Activated CD4-positive, alpha-beta T cell treated with anti-CD3 and anti-CD28 coated beads, Interleukin-2, amount 50 U/mL, for 1 hour (primary cell): ENCODE measurements at regions not wholly inside any gene's neighbourhood (a gene's known extent, or its start where the extent isn't known, plus 50 kb on each side); places are given as distances from the start of the nearest gene placed in this dataset.

Source experiments
- DNase-seq: peaks from one replicate; pipeline ENCODE4 v3.0.0-alpha.2; 2020

DNA sequence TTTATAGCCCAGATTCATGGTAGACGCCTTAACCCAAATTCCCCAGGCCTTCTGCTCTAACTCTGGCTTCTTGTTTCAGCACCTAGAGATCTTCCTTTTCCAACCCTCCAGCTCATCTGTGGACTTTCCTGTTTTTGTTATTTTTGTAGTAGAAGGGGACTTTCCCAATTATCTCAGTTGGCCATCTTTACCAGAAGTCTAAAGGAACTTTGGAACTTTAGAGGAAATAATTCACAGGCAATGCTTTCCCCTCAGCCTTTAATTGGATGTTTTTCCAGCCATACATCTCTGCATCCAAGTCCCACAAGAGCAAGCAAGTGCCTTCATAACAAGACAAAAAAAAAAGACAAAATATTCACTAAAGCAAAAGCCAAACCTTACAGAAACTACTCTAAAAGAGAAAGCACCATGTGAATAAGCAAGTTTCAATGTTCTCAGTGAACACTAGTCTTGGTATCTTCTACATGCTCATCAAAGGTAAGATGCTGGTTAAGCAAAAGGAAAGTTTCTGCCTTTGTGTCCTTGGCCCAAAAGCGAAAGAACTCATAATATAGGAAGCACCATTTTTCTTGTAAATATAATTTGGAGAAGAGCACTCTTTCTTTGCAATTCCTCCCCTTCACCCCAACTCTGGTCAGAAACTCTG, 377.3 kb downstream of the SETD4 start:
- DNase-seq: no peak

DNA sequence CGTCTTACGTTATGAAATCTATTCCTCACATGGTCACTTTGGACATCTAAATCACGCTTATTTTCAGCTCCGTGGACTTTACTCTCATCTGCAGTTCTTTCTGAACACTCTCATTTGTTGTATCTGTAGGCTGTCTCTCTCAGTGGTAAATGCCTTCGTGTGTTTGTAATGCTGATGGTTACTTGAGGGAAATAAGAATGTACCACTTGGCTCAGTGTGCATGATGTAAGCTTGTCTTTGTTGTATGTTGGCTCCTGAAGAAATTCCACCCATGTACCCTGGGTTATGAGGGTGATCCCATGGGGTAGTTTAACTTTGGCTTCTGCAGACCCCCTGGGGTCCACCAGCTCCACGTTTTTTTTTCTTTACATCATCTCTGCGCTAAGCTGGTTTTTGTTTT, 378.4 kb downstream of the SETD4 start:
- no peak for DNase-seq

DNA sequence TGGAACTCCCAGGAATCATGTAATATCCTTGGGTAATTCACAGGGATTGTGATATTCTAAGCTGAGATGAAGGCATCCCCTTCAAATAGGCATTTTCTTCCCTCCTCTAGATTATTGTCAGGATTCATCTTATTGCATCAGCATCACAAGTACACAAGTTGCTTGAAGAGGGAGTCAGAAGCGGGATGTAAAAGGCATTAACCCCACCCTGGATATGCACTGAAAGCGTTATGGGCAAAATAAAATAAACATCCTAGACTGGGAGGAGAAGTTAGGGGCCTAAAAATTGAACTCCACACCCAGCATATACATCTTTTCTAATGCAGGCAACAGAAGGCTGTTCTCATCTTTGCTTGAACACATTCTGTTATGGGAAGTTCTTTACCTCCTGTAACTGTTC, 381.2 kb downstream of the SETD4 start:
- DNase-seq: no peak

DNA sequence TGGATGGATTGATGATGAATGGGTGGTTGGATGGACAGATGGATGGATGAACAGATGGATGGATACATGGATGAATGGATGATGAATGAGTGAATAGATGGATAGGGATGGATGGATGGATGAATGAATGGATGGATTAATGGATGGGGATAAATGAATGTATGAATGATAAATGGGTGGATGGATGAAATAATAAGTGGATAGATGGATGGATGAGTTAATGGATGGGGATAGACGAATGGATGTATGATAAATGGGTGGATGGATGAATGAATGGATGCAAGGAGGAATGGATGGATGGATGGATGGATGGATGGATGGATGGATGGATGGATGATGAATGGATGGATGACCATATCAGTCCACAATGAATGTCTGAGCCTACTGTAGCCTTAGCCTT, 381.9 kb downstream of the SETD4 start:
- DNase-seq: no peak

DNA sequence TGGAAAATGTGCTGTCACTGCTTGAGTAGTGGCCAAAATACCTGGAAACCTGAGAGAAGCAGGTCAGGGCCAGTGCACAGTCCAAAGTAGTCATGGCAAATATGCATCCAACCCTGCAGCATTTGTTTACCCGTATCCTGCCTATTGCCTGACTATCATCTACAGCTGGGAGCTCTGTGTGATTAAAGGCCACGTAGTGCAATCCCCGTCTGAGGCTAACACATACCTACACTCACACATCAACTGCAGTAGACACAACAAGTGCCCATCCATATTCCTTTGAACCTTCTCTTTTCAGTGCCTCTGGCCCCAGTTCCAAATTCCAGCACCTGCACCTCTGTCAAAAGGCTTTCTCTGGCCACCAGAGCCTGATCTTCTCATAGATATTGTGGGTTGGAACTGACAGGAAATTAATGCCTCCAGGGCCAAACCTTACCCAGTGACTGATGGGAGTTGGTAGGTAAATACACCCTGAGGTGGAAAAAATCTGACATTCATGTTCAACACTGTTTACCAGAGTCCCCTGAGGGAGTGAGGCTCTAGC, 383.0 kb downstream of the SETD4 start:
- DNase-seq: no peak

DNA sequence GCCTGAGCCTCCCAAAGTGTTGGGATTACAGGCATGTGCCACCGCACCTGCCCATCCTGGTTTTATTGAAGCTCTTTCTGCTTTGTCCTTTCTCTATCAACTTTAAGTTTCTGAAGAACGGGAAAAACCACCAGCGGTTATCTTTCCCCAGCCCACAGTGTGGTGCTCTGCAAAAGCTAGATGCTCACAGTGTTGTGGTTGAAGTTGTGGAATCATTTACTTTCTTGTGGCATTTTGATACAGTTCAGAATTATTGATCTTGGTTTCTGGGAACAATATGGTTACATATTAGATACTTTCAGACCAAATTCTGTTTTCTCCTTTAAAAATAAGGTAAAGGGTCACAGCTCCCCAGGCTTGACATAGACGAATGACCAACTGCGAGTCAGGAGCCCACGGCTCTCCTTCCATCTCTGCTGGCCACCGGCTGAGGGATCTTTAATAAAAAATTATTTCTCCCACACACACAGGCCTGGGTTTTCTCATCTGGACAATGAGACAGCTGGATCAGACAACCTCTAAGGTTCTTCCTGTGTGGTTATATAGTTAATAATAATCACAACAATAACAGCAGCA, 385.3 kb downstream of the SETD4 start:
- no peak for DNase-seq

DNA sequence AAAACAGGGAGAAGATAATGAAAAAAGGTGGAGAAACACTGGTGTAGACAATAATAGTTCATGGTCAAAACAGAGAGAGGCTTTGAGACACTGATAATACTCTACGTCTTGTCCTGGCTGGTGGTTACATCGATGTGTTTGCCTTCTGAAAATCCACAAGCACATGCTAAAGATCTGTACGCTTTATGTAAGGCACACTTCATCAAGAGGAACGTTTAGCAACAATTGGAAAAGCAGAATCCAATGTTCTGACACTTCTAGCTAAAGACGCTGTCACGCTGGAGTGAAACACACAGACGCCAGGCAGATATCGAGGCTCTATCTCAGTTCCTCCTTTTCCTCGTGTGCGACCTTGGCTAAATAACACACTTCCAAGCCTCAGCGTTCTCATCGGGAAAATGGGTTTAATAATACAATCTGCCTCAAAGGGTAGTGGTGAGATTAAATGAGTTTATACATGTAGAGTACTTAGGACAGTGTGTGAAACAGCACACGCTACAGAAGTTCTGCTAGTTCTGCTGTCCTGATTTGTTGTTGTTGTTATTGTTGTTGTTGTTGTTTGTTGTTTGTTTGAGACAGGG, 386.1 kb downstream of the SETD4 start:
- no peak for DNase-seq

DNA sequence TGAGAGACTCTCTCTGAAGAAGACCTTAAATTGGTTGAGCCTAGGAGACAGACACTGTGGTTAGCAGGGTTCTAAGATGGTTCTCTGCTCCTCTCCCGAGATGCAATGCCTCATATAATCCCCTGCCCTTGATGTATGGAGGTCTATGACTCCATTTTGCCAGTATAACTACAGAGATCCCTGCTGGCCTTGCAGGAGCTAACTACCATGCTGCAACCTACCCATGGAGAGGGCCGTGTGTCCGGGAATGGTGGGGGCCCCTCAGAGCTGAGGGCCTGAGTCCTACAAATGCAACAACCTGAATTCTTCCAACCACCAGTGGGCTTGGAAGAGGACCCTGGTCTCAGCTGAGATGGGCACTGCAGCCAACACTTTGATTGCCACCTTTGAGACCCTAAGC, 388.0 kb downstream of the SETD4 start:
- no peak for DNase-seq

DNA sequence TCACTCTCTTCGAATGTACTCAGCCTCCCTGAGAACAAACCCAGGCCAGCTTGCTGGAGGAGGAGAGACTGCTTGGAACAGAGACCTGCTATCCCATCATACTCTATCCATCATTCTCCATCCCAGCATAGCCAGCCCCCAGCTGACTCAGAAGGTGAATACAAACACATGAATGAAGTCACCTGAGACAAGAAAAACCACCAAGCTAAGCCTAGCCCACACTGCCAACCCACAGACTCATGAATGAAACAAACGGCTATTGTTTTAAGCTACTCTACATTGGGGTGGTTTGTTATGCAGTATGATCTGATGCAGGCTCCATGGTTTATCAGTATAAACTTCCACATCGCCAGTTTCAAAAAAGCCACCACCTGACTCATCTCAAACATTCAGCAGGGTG, 395.6 kb downstream of the SETD4 start:
- no peak for DNase-seq

DNA sequence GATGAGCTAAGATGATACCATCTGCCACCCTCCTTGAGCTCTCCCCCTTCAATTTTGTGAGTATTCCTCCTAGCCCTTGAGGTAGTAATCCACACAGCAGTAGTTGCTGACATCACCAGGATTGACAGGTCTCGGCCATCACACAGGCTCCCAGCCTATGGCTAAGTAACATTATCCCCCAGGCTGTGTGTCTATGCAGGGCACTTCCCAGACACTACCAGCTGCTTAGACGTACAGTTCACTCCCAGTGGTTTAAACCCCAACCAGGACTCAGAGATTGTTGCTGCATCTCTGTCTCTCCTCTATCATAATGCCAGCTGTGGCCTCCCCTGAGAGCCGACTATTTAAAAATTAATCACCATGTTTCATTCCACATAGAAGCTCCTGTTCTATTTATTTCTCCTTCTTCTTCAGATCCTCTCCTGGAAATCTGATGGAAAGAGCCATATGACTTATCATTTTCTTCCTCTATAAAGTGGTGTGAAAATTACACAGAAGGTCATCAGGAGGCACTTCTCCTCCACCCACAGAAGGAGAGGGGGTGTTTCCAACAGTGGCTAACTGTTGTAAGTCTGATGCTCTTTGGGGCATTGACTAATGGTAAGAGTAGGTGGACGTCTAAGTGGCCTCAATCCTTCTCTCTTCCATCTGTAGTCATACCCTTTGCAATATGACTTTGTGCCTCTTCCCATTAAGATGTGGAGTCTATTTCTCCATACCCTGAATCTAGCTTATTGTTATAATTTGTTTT, 396.3 kb downstream of the SETD4 start:
- DNase-seq: no peak

DNA sequence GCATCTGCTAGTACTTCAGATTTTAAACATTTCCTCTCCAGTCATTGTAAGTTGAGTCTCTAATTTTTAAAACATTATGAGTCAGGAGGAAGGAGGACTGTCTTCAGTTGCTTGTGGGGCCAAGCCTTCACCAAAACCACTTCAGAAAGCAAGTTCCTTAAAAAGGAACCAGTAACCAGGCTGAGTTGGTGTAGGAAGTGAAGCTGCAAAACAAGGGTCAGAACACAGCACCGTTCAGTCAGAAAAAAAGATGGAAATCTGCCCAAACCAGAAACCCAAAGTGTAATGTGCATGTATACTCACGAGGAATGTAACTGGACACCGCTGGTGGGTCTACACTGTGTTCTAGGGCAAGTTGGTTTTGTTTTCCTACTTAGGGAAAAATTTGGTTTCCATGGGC, 402.1 kb downstream of the SETD4 start:
- DNase-seq: no peak

DNA sequence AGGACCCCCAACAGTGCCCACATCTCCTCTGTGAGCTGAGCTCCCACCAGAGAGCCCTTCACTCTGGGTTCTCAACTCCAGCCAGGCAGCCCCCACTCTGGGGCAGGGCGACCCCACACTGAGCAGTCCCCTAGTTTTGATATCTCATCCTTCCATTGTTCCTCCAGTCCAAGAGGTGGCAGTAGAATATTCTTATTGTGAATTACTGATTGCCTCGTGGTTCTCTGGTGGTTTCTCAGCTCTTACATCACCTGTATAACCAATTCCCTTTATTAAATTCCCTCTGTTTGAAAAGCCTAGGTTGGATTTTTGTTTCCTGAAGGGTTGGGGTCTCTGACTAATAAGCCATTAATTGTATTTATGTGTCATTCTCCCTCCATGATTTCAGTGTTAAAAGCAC, 407.5 kb downstream of the SETD4 start:
- no peak for DNase-seq

DNA sequence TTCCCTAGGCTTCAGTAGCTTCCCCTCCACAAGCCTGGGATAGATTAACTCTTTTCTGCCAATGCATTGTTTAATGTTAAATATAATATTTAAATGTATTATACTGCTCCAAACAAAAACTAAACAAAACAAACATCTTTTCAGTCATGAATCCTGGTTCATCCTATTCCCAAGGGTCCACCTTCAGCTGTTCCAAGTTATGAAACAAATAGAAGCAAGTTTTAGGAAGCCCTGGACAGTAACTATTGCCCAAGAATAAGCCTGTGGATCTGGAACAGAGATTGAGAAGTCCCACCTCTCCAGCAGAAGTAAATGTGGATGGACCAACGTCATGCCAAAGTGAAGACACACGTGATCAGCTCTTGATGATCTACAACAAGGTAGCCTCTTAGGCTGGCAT, 408.1 kb downstream of the SETD4 start:
- DNase-seq: no peak

DNA sequence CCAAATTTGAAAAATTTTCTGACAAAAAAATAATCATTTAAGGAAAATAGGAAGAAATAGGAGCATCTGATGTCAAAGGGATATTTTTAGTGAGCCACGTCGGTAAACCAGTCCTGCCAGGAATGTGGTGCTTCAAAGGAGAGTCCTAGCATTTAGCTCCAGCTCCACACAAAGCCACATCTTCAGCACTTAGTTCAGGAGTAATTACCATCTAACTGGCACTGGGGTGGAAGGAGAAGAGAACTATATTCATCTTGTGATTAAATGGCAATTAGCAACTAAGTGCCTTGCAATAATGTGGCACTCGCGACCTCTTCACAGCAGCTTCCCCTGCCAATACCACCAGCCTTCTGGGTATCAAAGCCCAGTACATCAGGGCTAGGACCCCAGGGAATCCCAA, 409.1 kb downstream of the SETD4 start:
- DNase-seq: no peak

DNA sequence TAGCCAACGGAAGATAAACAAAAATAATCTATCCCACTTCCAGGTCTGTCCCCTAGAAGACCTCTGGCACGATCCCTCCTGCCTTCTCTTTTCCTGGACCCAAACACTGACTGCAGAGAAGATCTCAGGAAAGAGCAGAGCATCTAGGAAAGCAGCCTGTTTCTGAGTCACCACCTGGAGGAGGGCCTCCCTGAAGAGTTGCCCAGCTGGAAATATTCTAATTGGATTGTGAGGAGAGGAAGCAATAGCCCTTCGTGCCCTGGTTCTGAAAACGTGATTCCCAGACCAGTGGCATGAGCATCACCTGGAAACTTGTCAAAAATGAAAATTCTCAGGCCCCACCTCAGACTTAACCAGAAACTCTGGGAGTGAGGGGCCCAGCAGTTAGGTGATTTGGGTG, 411.1 kb downstream of the SETD4 start:
- no peak for DNase-seq

DNA sequence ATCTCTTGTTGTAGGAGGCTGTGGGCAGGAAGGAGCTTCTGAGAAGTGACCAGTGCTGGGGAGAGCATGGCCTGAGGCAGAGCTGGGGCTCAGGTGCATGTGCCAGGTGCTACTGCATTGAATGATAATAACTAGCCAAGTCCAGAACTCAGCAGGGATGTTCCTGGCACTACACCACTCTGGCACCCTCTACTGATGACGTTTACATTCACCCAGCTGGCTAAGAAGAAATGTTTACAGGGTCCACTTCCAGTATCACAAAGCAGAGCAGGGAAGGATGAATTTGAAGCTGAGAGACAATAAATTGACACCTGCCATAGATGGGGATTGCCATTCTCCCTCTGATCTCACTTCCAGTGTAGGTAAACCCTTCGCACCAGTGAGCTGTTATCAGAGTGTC, 411.8 kb downstream of the SETD4 start:
- DNase-seq: no peak

DNA sequence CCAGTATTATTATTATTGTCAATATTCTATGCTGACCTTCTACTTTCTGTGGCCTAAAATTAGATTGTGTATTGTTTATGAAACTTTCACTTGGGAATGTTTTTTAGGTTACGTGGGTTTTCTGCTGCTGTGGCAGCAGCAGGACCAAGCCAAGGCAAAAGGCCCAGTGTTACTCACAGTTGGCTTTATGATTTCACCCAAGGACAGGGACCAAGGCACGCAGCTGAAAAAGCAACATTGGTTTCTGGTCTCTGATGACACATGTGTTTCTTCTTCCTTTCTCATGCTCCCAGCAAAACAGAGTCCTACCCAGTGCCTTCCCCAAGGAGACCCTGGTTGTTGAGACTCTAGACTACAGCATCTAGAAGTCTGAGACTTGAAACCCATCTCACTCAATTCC, 413.7 kb downstream of the SETD4 start:
- DNase-seq: no peak

DNA sequence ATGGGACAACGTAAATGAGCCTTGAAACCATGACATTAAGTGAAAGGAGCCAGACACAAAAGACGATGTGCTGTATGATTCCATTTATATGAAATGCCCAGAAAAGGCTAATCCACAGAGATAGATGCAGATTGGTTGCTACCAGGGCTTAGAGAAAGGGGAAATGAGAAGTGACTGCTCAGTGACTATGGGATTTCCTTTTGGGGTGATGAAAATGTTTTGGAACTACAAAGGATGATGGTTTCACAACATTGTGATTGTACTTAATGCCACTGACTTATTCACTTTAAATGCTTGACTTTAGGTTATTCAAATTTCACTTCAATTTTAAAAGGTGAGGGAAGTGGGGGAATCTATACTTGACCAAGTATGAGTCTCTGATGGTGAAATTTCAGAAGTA, 414.3 kb downstream of the SETD4 start:
- DNase-seq: no peak

DNA sequence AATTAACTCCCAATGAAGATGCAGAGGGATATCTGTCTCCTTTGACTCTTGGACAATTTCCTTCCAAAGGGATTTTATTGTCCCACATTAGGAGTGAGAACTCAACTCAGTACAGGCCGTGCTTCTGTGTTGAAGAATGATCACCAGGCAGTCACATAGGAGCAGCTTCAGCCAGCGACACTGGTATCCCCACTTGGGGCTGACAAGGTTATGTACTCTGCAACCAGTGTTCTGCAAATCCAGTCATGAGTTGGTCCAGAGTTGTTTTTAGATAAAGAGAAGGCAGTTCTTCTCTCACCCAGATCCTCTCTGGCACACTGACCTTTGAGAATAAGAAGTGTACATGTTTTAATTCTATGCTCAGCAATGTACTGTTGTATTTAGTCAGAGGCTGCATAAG, 415.8 kb downstream of the SETD4 start:
- no peak for DNase-seq

DNA sequence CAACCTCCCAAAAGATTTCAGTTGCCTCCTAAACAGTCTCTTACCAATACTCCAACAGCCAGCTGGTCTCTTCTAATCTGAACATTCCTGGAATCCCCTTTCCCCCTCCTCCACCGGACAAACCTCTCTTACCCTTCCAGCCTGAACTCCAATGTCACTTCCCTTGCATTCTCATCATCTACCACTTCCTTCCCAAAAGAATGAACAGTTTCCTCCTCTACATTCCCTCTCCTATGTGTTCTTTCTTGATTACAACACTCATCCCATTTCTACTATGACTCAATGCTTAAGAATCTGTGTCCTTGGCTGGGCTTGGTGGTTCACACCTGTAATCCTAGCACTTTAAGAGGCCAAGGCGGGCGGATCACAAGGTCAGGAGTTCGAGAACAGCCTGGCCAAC, 417.1 kb downstream of the SETD4 start:
- no peak for DNase-seq

DNA sequence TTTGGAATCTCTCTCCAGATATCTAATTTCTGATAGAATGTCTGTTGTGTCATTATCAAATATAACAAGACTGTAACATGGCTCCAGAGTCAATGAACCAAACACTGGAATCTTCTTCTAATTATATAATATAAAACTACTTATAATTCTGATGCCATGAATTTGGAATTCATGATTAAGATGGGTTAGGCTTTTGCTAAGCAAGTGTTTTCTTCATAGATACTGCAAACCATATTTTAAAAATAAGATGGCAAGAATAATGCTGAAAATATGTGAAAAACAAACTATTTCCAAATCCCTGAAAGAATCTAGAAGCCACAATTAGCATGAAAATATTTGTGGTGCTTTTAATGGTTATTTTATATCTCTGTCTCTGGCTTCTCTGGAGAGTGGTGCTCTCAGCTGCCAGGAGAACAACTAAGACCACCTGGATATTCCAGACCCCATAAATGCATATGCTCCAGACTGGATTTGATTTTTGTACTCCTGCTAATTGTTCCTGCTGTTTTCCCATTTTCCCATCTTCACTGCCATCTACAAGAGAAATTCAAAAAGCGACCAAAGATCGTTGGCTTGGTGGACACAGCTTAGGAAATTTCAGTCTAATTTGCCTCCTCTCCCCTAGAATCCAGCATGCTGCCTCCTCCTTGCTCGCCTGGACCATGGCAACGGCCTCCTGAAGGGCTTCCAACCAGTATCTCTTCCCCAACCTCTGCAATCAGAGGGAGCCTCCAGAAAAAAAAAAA, 418.9 kb downstream of the SETD4 start:
- no peak for DNase-seq

DNA sequence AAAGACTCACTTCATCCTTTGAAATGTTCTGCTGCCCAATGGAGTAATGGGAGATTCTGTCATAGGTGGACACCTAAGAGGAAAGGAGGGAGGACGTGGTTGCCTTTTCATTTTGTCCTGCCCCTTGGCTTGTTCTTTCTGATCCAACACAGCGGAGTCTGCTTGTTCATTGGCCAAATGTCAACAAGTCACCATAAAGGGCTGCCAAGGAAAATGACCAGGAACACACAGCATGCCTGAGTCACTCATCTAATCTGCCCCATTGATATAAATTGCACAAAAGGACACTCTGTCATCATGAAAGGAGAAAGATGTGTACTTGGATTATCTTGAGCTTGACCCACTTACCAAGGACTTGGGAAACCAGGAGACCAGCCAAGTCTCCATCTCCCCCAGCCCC, 422.9 kb downstream of the SETD4 start:
- DNase-seq: no peak

DNA sequence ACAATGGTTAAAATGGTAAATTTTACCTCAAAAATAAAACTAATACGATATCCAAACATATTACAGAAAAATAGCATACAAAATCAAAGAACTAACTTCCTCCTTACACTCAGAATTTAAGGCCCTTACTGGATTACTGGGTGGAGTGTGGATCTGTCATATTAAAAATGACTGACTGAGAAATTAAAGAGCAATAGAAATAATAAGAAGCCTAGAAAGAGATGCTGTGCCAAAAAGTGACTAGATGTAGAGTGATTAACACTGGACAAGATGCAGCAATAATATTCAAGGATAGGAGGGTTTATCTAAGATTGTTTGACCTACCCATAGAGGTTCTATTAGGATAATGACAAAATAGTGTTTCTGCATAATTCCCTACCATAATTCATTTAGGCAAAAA, 424.3 kb downstream of the SETD4 start:
- no peak for DNase-seq
